ENCODE measurements at regions not wholly inside any gene's neighbourhood (a gene's known extent, or its start where the extent isn't known, plus 50 kb on each side); places are given as distances from the start of the nearest gene placed in this dataset.

DNA sequence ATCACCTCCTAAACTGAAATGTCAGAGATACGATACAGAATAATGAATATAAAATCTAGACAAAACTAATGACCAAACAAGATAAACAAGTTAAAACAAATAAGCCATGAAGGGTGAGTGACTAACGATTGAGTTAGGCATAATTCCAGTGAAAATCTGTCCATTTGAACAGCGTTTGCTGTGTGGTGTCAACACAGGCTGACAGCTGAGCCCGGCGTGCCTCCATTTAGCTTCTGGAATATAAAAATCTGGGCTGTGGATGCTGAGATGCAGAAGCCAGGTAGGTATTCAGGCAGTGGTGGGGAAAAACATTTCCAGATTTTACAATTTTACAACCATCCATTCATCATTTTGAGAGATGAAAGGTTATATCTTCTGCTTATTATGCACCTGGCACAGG is 2041.4 kb upstream of the CELF4 start:
- TF ChIP-seq CTCF (IDR thresholded peaks at IDR 0.05; ENCODE audit: low read depth, low read length, poor library complexity, severe bottlenecking) (no peak), EZH2phosphoT487 (IDR thresholded peaks at IDR 0.05; ENCODE audit: borderline replicate concordance, low read length) (no peak)

Measured in DOHH2 (cell line).